Endothelial cell of umbilical vein (primary cell): ENCODE measurements at regions not wholly inside any gene's neighbourhood (a gene's known extent, or its start where the extent isn't known, plus 50 kb on each side); places are given as distances from the start of the nearest gene placed in this dataset.

Experiments
- BruUV-seq: library from RNA; stranded (reverse); fragments of 400-500 nt; replicated peaks from 2 replicates; lab custom pipeline; 2021; lab: Mats Ljungman, UMichigan
- CTCF ChIA-PET: fragments of 300-600, 350-600 bp; sonication (Branson Sonifier 250); formaldehyde crosslinking; loops from one replicate; lab custom pipeline; 2021; ENCODE audit warnings: antibody characterized with exemption, inconsistent platforms; lab: Charles Lee
- POLR2A ChIA-PET: fragments of 300-600, 350-600 bp; sonication (Branson Sonifier 250); formaldehyde crosslinking; loops from one replicate; lab custom pipeline; 2021; ENCODE audit warnings: antibody characterized with exemption, inconsistent platforms; lab: Charles Lee
- DNase-seq: peaks from one replicate; pipeline ENCODE4 v3.0.0-alpha.2; 2011; ENCODE audit warnings: low read depth, low spot score
- FAIRE-seq: peaks from 2 replicates; lab custom pipeline; 2011; peaks lifted over from hg19 to GRCh38; lab: Jason Lieb, UNC
- H2AFZ ChIP-seq: 2 replicates; pipeline ENCODE4 v1.6.0; 2012; ENCODE audit warnings: low read depth, low read length, control low read depth, inconsistent platforms
- H3K27ac ChIP-seq: 2 replicates; pipeline ENCODE4 v1.5.1; 2011; ENCODE audit warnings: low read depth, mild to moderate bottlenecking, control low read depth, low read length, moderate library complexity; ENCODE audit not compliant: insufficient read depth
- H3K27me3 ChIP-seq, 2 experiments: 2 replicates each; pipeline versions ENCODE4 v1.6.0 to v1.6.1; 2011; ENCODE audit warnings: low read length in 2 of 2, mixed read lengths in 1 of 2; ENCODE audit not compliant: control insufficient read depth in 2 of 2, insufficient read depth in 2 of 2
- H3K36me3 ChIP-seq, 2 experiments: 2 replicates in 1 of 2; 3 replicates in 1 of 2; pipeline ENCODE4 v1.5.1; 2011; ENCODE audit warnings: low read length in 2 of 2, mild to moderate bottlenecking in 1 of 2, moderate library complexity in 1 of 2; ENCODE audit not compliant: control insufficient read depth in 2 of 2, insufficient read depth in 2 of 2; ENCODE audit errors: extremely low read depth in 1 of 2
- H3K4me1 ChIP-seq: 3 replicates; pipeline ENCODE4 v1.5.1; 2011; ENCODE audit warnings: mild to moderate bottlenecking, low read length; ENCODE audit not compliant: control insufficient read depth, insufficient read depth; ENCODE audit errors: extremely low read depth
- H3K4me2 ChIP-seq: 2 replicates; pipeline ENCODE4 v1.6.1; 2011; ENCODE audit warnings: low read length, control low read depth, mixed read lengths; ENCODE audit not compliant: insufficient read depth
- H3K4me3 ChIP-seq, 3 experiments: fragments of 200-600 bp in 1 of 3; sonication (generic), shearing (Covaris generic) in 1 of 3; replicated peaks in 1 of 3; 2 replicates each; pipeline ENCODE4 v1.5.1; 2011 to 2016; ENCODE audit warnings: control low read depth in 3 of 3, low read length in 3 of 3, mild to moderate bottlenecking in 2 of 3, inconsistent platforms in 1 of 3, low read depth in 1 of 3, moderate library complexity in 1 of 3; ENCODE audit not compliant: insufficient read depth in 1 of 3
- H3K79me2 ChIP-seq: 2 replicates; pipeline ENCODE4 v1.6.0; 2012; ENCODE audit warnings: low read length, inconsistent platforms; ENCODE audit not compliant: control insufficient read depth, insufficient read depth
- H3K9ac ChIP-seq: replicated peaks from 2 replicates; pipeline ENCODE3; 2011; ENCODE audit warnings: low read length, control low read depth; ENCODE audit not compliant: insufficient read depth; ENCODE audit errors: extremely low read depth
- H3K9me1 ChIP-seq: replicated peaks from 3 replicates; pipeline ENCODE4 v1.6.0; 2011; ENCODE audit warnings: mild to moderate bottlenecking, low read length; ENCODE audit not compliant: control insufficient read depth, insufficient read depth; ENCODE audit errors: extremely low read depth
- H3K9me3 ChIP-seq: replicated peaks from 2 replicates; pipeline ENCODE4 v1.5.1; 2012; ENCODE audit warnings: low read length, inconsistent platforms; ENCODE audit not compliant: control insufficient read depth, insufficient read depth
- H4K20me1 ChIP-seq: replicated peaks from 2 replicates; pipeline ENCODE3; 2011; ENCODE audit warnings: mild to moderate bottlenecking, low read length; ENCODE audit not compliant: control insufficient read depth, insufficient read depth; ENCODE audit errors: extremely low read depth
- CTCF ChIP-seq, 2 donors: IDR thresholded peaks; 1 replicate in 1 of 2; 2 replicates in 1 of 2; pipeline ENCODE4 v1.5.1; 2011; ENCODE audit warnings: low read length in 2 of 2, mild to moderate bottlenecking in 2 of 2, moderate library complexity in 2 of 2, control low read depth in 1 of 2, inconsistent platforms in 1 of 2, low read depth in 1 of 2; ENCODE audit not compliant: insufficient read depth in 1 of 2; ENCODE audit errors: extremely low read depth in 1 of 2
- EZH2 ChIP-seq: IDR thresholded peaks from 2 replicates; pipeline ENCODE4 v1.6.1; 2012; ENCODE audit warnings: borderline replicate concordance, low read depth, mild to moderate bottlenecking, moderate library complexity, low read length, inconsistent platforms; ENCODE audit not compliant: severe bottlenecking
- GATA2 ChIP-seq: IDR thresholded peaks from 2 replicates; pipeline ENCODE4 v1.7.0; 2011; ENCODE audit warnings: low read depth, mild to moderate bottlenecking, moderate library complexity, mixed read lengths, low read length; ENCODE audit not compliant: insufficient read length, insufficient read depth
- JUN ChIP-seq: IDR thresholded peaks from 2 replicates; pipeline ENCODE4 v1.6.1; 2011; ENCODE audit warnings: borderline replicate concordance, low read depth; ENCODE audit not compliant: insufficient read length, insufficient read depth
- MYC ChIP-seq: IDR thresholded peaks from one replicate; pipeline ENCODE4 v1.6.1; 2011; ENCODE audit warnings: mild to moderate bottlenecking, low read depth, low read length
- POLR2AphosphoS5 ChIP-seq: IDR thresholded peaks from 2 replicates; pipeline ENCODE4 v1.6.1; 2012; ENCODE audit warnings: low read depth, mild to moderate bottlenecking, control low read depth, low read length, moderate library complexity; ENCODE audit not compliant: insufficient read depth
- dilution Hi-C: fragments of 300-500 bp; cut with MboI; formaldehyde crosslinking; loops from one replicate; pipeline ENCODE4 v1.15.0; 2019; ENCODE audit warnings: low sequenced_read_pairs; ENCODE audit not compliant: extremely low pct_ligation_motif_present
- intact Hi-C: fragments of 100-400 bp; cut with micrococcal nuclease; formaldehyde crosslinking; loops from one replicate; pipeline ENCODE4 v1.10.0; 2022

- no peaks in the 10 kb centered on the region for H3K9me1 ChIP-seq
- DNase-seq (no peak), FAIRE-seq (no peak)
- ChIA-PET CTCF (interaction anchor here (1.2 to 2.6 kb wide), 3 partner anchors 11 to 143 kb away, joined by 4 to 6 read pairs (median 6); no protein-coding TSS in a partner anchor), POLR2A (no interaction called here)
- H3K36me3 ChIP-seq, result no peaks in the 10 kb centered on the region
- H4K20me1 ChIP-seq, result no peaks in the 10 kb centered on the region
- H3K9ac ChIP-seq, result no peak overlapping the region
- H3K4me1 ChIP-seq, result no peaks in the 10 kb centered on the region
- H3K79me2 ChIP-seq, result no peaks in the 10 kb centered on the region
- intact Hi-C loops (loop anchor here (10.0 kb wide), 1 partner anchor 74 kb away; no protein-coding TSS in a partner anchor), dilution Hi-C loops (no loop called here)
- H3K4me2 ChIP-seq, result no peak overlapping the region
- H3K27me3 ChIP-seq, result peaks cover 49 to 64% of the 10 kb centered on the region in 2 experiments
- H2AFZ ChIP-seq, result no peak overlapping the region
- BruUV-seq, result no TSS peak
- no peaks in the 10 kb centered on the region for H3K9me3 ChIP-seq
- no peak overlapping the region for H3K27ac ChIP-seq
- TF ChIP-seq EZH2 (no peak), MYC (no peak), CTCF (IDR thresholded peaks at IDR 0.05; ENCODE audit: extremely low read depth in 1 of 2, insufficient read depth in 1 of 2, low read depth in 1 of 2, low read length in 2 of 2) (no peak), JUN (no peak), GATA2 (no peak), POLR2AphosphoS5 (no peak)
- H3K4me3 ChIP-seq, result no peak overlapping the region
Observed at GRCh38 chr18:22840606-22841144, 92.5 kb upstream of the RBBP8 start.
